Skeletal muscle satellite cell (primary cell): ENCODE measurements at regions not wholly inside any gene's neighbourhood (a gene's known extent, or its start where the extent isn't known, plus 50 kb on each side); places are given as distances from the start of the nearest gene placed in this dataset.

ENCODE experiments used
- H3K27me3 ChIP-seq: 2 replicates; pipeline ENCODE4 v1.7.0; 2013; ENCODE audit warnings: low read length; ENCODE audit not compliant: control insufficient read depth, insufficient read depth
- H3K36me3 ChIP-seq: 2 replicates; pipeline ENCODE4 v1.7.0; 2013; ENCODE audit warnings: mild to moderate bottlenecking, control low read depth, low read length; ENCODE audit not compliant: insufficient read depth
- H3K4me1 ChIP-seq: 2 replicates; pipeline ENCODE4 v1.7.0; 2013; ENCODE audit warnings: low read length; ENCODE audit not compliant: control insufficient read depth, insufficient read depth
- H3K4me2 ChIP-seq: 2 replicates; pipeline ENCODE4 v1.7.0; 2013; ENCODE audit warnings: mild to moderate bottlenecking, low read length
- H3K4me3 ChIP-seq: 2 replicates; pipeline ENCODE4 v1.7.0; 2013; ENCODE audit warnings: low read length
- H3K9ac ChIP-seq: 2 replicates; pipeline ENCODE4 v1.7.0; 2013; ENCODE audit warnings: mild to moderate bottlenecking, low read depth, low read length, moderate library complexity
- H3K9me3 ChIP-seq: replicated peaks from 2 replicates; pipeline ENCODE4 v1.7.0; 2013; ENCODE audit warnings: mild to moderate bottlenecking, control low read depth, low read length

DNA sequence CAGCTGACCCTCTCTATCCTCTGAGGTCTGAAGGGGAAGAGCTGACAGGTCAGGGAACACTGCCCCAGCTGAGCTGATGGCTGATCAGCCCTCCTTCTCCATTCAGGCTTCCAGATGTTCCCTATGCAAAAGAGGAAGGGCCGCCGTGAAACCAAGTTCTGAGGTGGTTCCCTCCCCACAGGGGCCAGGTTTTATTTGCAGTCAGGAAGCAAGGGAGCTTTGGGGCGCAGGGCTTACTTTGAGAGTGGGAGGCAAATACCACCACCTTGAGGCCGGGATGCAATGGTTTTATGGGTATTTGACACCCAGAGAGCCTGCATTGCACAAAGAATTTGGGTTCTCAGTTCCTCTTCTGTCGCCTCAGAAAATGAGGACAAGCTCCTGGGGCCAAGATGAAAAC is 186.9 kb downstream of the ARRDC4 start:
- Histone ChIP-seq H3K4me2 (no peak overlapping the region), H3K9ac (no peak overlapping the region), H3K36me3 (no peaks in the 10 kb centered on the region), H3K27me3 (no peaks in the 10 kb centered on the region), H3K9me3 (no peaks in the 10 kb centered on the region), H3K4me1 (no peaks in the 10 kb centered on the region), H3K4me3 (no peak overlapping the region)

DNA sequence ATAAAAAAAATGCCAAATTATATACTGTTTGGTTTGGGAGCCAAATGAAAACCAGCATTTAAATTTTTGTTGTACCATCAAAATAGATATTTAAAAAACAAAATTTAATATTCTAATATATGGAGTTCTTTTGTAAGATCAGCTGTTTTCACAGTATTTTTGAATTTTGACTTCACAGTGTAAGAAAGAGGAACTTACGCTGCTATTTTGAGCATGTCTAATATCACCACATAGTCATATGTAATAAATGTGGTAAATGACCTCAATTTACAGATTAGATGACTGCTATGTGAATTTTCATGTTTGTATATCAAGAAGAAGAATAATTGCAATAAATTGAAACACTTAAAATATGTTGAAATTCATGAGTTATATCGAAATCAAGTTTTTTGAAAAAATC is 189.6 kb downstream of the ARRDC4 start:
- no peaks in the 10 kb centered on the region for H3K27me3 ChIP-seq
- no peaks in the 10 kb centered on the region for H3K4me1 ChIP-seq
- H3K36me3 ChIP-seq, result no peaks in the 10 kb centered on the region
- no peaks in the 10 kb centered on the region for H3K9me3 ChIP-seq
- H3K4me3 ChIP-seq, result no peak overlapping the region
- no peak overlapping the region for H3K4me2 ChIP-seq
- no peak overlapping the region for H3K9ac ChIP-seq

DNA sequence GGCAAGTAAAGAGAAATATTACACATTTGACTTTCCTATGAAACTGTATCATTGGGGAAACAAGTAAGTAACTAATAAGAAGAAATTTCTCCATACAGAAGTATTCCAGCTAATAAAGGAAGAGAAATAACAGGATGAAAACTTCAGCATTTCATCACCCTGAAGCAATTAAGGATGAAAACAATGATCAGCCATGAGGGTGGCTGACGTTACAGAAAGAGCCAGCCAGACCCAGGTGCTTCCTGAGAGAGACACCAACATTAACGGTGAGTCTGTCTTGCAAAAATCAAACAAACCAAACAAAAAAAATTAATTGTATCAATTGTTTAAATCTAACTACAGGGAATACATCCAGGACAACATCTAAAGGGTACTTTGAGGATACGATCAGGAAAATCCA is 190.0 kb downstream of the ARRDC4 start:
- Histone ChIP-seq H3K9ac (no peak overlapping the region), H3K36me3 (no peaks in the 10 kb centered on the region), H3K4me2 (no peak overlapping the region), H3K9me3 (no peaks in the 10 kb centered on the region), H3K4me3 (no peak overlapping the region), H3K4me1 (no peaks in the 10 kb centered on the region), H3K27me3 (no peaks in the 10 kb centered on the region)

DNA sequence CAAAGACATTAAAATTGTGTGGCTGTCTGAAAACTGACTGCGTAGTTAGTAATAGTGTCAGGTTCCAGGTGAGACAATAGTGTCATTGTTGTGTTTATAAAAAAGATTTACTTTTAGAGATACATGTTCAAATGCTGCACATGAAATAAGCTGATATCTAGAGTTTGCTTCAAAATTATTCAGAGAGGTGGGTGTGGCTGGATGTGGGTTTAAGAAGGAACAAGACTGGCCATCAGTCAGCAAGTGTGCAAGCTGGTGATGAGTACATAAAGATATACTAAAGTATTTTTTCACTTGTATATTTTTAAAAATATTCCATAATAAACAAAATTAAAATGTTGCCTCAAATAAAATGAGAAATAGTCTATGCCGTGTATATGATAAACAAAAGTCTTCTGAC is 190.6 kb downstream of the ARRDC4 start:
- Histone ChIP-seq H3K4me2 (no peak overlapping the region), H3K9ac (no peak overlapping the region), H3K36me3 (no peaks in the 10 kb centered on the region), H3K9me3 (no peaks in the 10 kb centered on the region), H3K27me3 (no peaks in the 10 kb centered on the region), H3K4me3 (no peak overlapping the region), H3K4me1 (no peaks in the 10 kb centered on the region)

DNA sequence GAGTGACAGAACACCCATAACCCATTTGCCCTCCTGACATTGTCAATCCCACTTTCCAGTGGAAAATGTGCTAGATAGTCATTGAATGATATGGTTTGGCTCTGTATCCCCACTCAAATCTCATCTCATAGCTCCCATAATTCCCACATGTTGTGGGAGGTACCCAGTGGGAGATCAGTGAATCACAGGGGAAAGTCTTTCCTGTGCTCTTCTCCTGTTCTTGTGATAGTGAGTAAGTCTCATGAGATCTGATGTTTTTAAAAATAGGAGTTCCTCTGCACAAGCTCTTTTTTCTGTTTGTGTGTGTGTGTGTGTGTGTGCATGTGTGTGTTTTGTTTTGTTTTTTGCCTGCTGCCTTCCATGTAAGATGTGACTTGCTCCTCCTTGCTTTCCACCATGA is 191.7 kb downstream of the ARRDC4 start:
- no peaks in the 10 kb centered on the region for H3K4me1 ChIP-seq
- H3K9ac ChIP-seq, result no peak overlapping the region
- no peaks in the 10 kb centered on the region for H3K27me3 ChIP-seq
- no peaks in the 10 kb centered on the region for H3K9me3 ChIP-seq
- no peak overlapping the region for H3K4me2 ChIP-seq
- no peak overlapping the region for H3K4me3 ChIP-seq
- no peaks in the 10 kb centered on the region for H3K36me3 ChIP-seq

DNA sequence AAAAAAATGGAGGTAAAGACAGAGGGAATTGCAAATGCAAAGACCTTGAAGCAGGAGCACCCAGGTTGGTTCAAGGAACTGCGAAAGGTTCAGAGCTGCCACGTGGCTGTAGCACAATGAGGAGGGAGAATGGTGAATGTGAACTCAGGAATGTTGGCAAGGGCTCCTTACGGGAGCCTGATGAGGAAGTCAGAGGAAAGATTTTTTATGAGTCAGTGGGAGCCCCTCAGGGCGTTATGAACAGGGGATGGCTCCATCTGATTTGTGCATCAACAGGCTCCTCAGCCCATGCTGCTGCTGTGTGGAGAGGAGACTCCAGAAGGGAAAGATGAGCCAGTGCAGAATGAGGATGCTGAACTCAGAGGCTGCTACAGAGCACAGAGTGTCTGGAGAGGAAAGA is 194.4 kb downstream of the ARRDC4 start:
- H3K4me1 ChIP-seq, result no peaks in the 10 kb centered on the region
- no peak overlapping the region for H3K9ac ChIP-seq
- no peaks in the 10 kb centered on the region for H3K9me3 ChIP-seq
- H3K4me2 ChIP-seq, result no peak overlapping the region
- H3K27me3 ChIP-seq, result no peaks in the 10 kb centered on the region
- H3K4me3 ChIP-seq, result no peak overlapping the region
- H3K36me3 ChIP-seq, result no peaks in the 10 kb centered on the region

DNA sequence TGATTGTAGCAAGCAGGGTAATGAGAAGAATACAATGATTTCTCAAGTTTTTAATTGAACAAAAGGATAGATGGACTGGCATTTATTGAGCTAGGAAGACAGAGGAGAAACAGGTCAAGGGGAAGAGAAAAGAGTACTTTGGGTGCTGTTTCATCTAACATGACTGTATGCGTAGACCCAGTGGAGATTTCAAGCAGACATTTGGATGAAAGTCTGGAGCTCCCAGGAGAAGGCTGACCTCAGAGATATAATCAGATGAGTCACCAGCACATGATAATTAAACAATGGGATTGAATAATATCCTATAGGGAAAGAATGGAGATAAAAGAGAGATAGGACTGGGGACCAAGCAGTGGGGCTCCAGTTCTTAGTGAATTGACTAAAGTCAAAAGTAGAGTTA is 194.9 kb downstream of the ARRDC4 start:
- Histone ChIP-seq H3K9ac (no peak overlapping the region), H3K4me3 (no peak overlapping the region), H3K27me3 (no peaks in the 10 kb centered on the region), H3K4me1 (no peaks in the 10 kb centered on the region), H3K9me3 (no peaks in the 10 kb centered on the region), H3K36me3 (no peaks in the 10 kb centered on the region), H3K4me2 (no peak overlapping the region)

DNA sequence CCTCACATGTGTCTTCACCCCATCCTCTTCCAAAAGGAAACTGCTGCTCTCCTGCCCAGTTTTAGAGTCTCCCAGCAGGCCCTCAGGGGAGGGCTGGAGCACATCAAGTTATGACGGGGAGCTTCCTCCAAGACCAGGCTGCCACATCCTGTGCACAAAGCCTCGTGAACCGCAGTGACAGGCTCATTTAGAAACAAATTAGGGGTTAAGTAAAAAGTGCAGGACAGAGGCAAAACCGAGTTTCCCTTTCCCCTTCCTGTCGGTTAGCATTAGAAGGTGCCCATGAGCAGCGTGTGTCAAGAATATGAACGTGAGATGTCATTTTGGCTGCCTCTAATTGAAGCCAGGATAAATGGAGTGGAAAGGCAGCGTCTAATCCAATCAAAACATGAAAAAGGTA is 199.7 kb downstream of the ARRDC4 start:
- Histone ChIP-seq H3K9ac (no peak overlapping the region), H3K4me2 (no peak overlapping the region), H3K36me3 (no peaks in the 10 kb centered on the region), H3K9me3 (no peaks in the 10 kb centered on the region), H3K4me1 (no peaks in the 10 kb centered on the region), H3K4me3 (no peak overlapping the region), H3K27me3 (no peaks in the 10 kb centered on the region)

DNA sequence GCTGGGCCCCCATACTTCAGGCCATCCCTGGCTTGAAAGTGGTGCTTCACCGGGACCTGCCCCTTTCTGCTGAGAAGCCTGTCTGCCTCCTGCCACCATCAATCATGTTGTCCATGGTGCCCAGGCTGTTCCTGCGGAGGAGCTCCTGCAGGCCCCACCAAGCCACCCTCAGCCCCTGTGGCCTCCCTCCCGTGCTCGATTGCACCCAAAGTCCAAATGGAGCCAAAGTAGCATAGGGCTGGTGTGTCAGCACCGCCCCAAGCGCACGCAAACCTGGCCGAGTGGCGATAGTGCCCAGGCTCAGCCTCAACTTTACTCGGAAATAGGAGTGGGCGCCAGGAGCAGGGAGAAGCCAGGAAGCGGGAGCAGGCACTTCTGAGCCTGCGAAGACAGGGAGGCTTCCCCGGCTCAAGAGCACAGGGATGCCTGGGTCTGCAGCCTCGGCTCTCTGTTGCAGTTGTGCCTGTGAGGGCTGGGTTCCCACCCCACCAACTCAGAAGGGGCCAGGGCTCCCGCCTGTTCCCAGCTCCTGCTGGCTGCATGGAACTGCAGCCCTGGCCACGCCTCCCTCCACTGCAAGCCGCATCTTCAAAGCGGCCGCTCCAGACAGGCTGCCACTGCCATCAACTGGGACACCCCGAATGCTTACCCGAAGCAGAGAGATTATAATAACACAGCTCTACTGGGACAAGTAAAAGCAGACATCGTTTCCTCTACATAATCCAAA is 203.0 kb downstream of the ARRDC4 start:
- Histone ChIP-seq H3K4me3 (no peak overlapping the region), H3K4me2 (no peak overlapping the region), H3K9me3 (no peaks in the 10 kb centered on the region), H3K36me3 (no peaks in the 10 kb centered on the region), H3K27me3 (no peaks in the 10 kb centered on the region), H3K4me1 (no peaks in the 10 kb centered on the region), H3K9ac (no peak overlapping the region)

DNA sequence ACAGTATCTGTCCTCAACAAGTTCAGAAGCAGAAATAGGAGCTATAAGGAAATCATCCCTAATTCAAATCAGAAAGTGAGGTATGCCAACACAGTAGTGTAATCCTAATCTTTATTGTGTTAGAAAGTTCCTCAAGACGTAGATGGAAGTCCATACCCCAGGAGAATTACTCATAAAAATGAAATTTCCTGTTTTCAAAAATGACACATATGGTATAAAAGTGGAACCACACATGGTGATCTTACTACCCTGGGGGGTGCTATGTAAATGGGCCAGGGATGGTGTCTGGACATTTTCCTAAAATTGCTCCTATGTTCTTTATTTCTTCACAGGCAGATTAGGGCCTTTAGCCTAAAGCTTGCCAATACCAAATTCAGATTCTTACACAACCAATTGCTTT is 204.1 kb downstream of the ARRDC4 start:
- Histone ChIP-seq H3K27me3 (no peaks in the 10 kb centered on the region), H3K4me1 (no peaks in the 10 kb centered on the region), H3K4me3 (no peak overlapping the region), H3K4me2 (no peak overlapping the region), H3K9me3 (no peaks in the 10 kb centered on the region), H3K9ac (no peak overlapping the region), H3K36me3 (no peaks in the 10 kb centered on the region)

DNA sequence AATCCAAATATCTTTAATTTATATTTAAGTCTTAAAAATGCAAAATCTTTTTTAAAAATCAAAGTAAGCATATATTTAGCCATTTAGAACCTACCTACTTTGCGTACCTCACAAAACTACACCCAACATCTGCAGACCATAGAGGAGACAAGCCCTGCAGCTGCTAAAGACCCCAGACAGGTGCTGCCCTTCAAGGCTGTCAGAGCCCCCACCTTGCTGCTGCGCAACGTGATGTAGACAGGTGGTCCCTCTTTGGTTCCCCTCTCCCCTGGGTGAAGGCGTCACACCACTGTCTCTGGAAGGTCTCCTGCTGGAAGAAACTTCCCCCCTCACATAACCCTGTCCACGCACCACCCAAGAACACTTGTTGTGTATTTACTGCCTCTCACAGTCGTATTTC is 204.5 kb downstream of the ARRDC4 start:
- Histone ChIP-seq H3K4me1 (no peaks in the 10 kb centered on the region), H3K27me3 (no peaks in the 10 kb centered on the region), H3K9me3 (no peaks in the 10 kb centered on the region), H3K4me3 (no peak overlapping the region), H3K9ac (no peak overlapping the region), H3K36me3 (no peaks in the 10 kb centered on the region), H3K4me2 (no peak overlapping the region)

DNA sequence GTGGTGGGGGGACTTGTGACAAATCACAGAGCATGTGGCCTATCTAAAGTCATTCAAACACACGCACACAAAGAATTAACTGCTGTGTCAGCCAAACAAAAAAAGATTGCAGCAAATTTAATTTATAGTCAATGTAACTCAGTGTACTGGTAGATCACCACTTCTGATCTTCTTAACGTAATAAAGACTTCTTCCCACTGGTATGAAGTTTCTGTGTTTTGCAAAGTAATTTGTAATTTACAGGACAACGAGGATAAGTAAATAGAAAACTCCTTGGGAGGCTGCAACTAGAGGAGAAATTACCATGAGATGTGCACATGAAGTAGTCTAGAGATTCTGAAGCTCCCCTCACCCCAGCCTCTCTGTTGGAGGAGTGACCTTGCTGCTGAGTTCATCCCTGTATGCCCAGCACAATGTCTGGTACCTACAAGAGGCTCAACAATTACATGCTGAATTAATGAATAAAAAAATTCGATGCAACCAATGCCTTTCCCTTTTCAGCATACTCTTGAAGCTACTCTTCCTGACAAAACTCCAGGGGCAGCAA is 207.3 kb downstream of the ARRDC4 start:
- Histone ChIP-seq H3K4me1 (no peaks in the 10 kb centered on the region), H3K36me3 (no peaks in the 10 kb centered on the region), H3K9me3 (no peaks in the 10 kb centered on the region), H3K4me2 (no peak overlapping the region), H3K9ac (no peak overlapping the region), H3K4me3 (no peak overlapping the region), H3K27me3 (no peaks in the 10 kb centered on the region)
